HG03521 (cell line): ENCODE measurements at regions not wholly inside any gene's neighbourhood (a gene's known extent, or its start where the extent isn't known, plus 50 kb on each side); places are given as distances from the start of the nearest gene placed in this dataset.

Source experiments
- ATAC-seq: cut with Tn5 transposase; IDR thresholded peaks from one replicate; pipeline ENCODE4 v1.9.1; 2021; ENCODE audit warnings: mild to moderate bottlenecking, moderate library complexity; ENCODE audit not compliant: unreplicated experiment

DNA sequence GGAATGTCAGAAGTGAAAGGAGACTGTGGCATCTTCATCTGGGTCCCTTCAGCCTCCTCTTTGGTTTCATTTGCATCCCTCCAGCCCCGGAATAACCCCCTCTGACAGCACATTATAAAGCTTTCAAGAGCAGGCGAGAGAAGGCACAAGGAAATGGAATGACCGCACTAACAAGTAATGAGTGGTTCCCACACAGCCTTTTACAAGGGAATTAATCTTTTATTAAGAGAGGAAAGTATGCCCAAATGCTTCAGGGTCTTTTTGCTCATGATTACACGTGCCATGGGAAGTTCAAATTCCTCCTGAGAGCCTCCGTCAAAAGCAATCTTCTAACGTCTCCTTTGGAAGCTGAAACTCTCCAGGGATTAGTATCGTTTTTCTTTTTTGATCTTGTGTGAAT is 347.0 kb downstream of the BTBD3 start:
- ATAC-seq, result no peak

DNA sequence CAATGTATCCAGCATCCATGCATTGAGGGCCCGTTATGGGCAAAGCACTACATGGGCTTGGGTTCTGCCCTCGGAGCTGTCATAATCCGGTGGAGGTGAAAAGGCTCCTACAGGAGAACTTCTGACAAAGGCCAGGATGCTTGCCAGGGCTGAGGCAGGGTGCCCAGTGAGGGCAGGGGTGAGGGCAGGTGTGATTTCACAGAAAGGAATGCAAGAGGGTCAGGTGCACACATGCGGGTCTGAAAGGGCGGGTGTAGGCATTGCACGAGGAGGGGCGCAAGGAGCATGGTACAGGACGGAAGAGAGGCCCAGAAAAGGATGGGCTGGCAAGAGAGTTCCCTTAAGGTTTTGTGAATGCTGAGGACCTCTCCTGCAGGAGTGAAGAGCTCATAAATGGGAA is 348.0 kb downstream of the BTBD3 start:
- ATAC-seq, result no peak

DNA sequence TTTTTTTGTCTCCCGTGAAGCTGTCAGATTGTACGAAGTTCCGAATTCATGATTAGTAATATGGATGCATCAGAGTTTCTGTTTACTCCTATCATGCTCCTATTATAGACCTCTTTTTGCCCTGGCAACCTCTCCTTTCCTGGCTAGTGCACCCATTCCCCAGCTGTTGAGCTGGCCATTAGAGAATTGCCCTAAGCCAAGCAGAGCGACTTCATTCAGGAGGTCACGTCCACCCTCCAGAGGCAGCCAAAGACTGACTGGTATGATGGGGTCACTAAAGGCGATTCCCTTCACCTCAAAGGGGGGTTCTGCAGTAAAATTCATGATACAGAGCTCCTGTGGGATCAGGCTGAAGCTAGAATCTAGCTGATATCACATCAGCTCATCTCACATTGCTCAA is 351.9 kb downstream of the BTBD3 start:
- ATAC-seq, result no peak

DNA sequence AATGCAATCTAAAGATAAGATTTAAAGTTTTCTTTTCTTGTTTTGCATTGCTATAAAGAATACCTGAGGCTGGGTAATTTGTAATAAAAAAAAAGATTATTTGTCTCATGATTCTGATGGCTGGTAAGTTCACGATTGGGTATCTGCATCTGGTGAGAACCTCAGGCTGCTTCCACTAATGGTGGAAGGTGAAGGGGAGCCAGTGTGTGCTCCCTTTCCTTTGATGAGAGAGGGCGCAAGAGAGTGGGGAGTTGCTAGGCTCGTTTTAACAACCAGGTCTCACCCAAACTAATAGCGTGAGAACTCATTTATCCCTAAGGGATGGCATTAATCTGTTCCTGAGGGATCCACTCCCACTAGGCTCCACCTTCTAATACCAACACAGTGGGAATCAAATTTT is 353.2 kb downstream of the BTBD3 start:
- no peak for ATAC-seq

DNA sequence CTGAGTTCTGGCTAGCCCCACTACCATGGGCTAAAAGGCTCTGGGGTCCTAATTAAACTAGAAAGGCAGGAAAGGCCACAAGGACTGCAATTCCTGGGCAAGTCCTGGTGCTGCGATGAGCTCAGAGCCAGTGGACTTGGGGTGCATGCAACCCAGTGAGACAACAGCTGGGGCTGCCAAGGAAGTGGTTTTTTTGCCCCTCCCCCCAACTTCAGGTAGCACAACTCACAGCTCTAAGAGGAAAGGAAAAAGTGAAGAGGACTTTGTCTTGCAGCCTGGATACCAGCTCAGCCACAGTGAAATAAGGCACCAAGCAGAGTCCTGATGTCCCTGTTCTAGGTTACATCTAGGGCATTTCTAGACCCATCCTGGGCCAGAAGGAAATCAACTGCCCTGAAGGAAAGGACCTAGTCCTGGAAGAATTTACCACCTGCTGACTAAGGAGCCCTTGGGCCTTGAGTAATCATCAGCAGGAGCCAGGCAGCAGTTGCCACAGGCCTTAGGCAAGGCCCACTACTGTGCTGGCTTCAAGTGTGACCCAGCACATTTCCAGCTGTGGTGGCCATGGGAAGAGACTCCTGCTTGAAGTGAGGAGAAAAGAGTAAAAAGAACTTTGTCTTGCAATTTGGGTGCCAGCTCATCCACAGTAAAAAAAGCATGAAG is 358.4 kb downstream of the BTBD3 start:
- no peak for ATAC-seq

DNA sequence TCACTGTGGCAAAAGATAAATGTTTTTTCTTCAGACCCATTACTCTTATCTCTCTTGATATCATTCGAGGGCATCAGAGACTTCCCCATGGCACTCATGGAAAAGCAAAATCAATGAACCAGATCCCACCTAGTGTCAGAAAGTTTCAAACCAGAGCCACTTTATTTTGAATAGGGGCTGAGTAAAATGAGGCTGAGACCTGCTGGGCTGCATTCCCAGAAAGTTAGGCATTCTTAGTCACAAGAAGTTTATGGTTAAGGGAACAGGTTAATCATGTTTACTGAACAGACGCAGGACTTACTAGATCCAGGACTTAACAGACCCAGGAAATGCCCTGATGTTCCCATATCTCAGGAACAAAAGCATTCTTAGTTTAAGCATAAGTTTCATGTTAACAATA is 369.9 kb downstream of the BTBD3 start:
- ATAC-seq, result no peak

DNA sequence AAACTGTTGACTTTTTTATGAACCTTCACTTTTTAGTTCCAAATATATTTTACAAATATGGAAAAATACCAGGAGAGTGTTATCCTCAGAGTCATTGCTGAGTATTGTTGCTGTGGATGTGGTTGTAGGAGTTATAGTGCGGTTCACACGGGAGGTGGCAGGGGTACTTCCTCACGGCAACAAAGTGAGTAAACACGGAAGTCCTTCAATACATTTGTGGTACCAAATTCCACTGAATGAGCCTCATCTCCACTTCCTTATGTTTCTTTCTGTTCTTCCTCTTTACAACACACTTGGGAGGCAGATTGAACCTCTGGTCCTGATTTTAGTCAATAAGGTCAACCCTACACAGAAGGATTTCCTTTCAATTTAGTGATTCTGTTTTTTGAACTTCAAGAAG is 371.8 kb downstream of the BTBD3 start:
- no peak for ATAC-seq

DNA sequence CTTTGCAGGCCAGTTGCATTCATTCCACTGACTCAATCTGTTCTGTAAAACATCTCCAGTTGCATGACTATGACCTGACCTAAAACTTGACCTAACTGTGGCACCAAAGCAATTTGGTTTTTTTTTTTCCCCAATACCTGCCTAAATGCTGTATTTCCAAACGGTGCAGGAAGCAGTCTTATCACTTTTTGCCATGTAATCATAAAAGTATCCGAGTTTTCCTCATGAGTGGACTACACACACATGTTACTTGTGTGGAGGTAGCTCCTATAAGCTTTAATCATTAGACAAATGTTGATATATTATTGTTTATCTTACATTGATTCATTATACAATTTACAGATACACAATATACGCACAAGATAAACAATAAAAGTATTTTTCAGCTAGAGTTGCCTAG is 373.7 kb downstream of the BTBD3 start:
- ATAC-seq, result no peak

DNA sequence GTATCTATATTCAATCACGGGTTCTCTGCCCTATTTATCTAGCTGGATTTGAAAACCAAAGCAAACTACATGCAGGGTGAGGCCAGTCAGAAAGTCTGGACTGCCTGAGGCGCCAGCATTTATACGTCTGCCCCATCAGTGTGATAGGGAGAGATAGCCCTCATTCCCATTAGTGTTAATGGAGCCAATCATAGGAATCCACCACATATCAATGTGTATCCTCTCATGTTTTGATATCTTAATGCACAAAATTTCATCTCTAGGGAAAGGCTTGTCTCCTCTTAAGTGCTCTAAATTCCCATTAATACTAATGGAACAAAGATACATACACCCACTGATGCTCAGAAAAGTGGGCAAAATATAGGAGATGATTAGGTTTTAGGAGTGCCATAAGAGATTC is 376.2 kb downstream of the BTBD3 start:
- ATAC-seq, result no peak

DNA sequence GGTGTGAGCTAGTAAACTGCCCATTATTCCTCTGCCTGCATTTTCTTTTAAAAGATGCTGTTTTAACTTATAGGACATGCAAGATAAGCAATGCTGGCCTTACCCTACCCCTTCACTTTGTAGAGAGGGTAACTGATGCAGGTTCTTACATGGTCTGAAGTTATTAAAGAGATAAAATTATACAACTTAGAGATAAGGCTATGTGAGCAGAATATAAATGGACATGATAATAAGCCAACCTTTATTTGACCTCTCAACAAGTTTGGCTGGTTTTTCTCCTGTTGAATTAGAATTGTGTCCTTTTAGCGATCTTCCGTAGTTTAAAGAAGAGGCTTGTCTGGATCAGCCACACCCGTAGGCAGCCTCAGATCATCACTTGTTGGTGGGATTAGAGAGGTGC is 377.0 kb downstream of the BTBD3 start:
- ATAC-seq, result no peak

DNA sequence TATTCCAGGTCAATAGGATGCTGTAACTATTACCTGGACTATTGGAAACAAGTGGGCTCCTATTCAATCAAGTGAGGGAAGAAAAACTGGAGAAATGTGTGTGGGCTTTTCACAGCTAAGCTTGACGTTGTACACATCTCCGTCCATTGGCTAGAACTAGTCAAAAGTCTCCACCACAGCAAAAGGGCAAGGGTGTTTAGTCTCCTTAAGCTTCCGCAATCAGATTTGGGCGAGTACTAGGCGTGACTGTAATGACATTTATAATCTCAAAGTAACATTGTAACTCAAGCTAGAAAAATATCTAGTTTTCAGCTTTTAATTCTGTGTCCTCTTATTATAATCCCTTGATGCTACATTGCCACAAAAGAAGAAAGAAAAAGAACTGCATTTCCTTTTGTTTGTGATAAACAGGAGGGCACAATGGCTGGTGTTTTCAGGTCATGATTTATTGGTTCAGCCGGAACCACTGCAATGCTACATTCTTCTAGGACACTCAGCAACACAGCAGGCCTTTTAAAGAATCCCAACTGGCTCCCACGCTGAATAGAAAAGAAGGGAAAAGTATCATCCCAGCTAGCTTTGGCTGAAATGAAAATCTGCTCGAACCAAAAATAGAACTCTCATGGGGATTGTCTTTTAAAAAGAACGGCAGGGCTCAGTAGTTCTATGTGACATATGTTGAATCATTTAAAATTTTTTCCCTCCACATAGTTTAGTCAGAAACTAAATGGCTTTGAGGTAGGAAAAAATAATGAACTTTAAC is 387.7 kb downstream of the BTBD3 start:
- ATAC-seq, result no peak

DNA sequence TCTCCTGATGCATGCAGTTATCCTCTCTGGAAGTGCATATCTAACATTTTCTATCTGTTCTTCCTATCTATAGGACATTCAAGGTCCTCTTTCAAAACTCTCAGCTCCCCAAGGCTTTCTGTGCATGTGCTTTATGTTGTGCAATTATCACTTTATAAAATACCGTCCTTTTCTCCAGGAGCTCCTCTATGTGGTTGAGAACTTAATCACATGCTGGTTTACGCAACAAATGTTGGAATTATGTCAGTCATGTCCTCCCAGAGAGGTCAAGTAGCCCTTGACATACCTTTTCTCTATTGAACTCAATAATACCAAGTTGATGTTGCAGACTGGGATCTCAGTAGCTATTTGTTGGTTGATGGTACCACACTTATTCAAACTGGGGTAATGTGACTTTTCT is 388.4 kb downstream of the BTBD3 start:
- no peak for ATAC-seq

DNA sequence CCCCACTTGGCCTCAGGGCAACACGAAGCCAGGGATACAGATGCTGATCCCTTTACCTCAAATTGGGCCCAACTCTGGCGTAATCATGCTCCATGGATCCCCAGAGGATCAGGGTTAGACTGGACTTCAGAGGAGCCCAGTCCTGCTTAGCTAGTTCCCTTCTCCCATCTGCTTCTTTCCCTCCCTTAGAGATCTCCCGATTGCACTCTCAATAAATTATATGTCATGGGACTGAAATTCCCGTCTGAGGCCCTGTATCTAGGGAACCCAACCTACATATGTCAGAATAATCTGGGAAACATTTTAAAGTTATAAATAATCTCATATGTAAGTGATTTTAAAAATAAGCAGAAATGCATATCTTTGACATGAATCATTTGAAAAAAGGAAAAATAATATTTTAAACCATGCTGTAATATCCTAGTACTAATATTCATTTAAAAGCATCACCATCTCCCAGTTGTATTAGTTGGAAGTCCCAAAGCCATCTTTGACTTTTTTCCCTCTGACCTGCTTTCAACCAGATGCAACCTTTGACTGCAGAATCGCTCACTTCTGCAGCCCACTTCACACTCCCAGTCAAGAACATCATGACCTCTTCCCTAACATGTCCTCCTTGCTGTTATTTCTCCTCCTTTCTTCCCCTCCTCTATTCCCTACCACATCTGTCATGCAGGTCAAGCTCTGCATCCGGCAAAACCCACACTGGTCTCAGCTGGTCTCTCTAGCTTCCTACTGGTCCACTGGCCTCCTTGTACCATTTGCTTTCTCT is 393.6 kb downstream of the BTBD3 start:
- ATAC-seq, result no peak

DNA sequence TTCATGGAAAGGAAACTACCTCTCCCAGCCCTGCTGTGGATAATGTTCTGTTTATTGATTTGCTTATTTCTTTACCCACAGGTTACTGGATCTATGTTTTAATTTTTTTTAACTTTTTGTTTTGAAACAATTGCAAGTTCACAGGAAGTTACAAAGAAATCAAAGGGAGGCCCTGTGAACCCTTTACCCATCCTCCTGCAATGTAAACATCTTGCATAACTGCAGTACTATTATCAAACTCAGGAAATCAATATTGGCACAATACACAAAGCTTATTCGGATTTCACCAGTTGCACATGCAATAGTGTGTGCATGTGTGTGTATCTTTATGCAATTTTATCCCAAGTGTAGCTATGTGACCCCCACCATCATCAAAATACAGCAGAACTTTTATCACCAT is 398.0 kb downstream of the BTBD3 start:
- no peak for ATAC-seq

DNA sequence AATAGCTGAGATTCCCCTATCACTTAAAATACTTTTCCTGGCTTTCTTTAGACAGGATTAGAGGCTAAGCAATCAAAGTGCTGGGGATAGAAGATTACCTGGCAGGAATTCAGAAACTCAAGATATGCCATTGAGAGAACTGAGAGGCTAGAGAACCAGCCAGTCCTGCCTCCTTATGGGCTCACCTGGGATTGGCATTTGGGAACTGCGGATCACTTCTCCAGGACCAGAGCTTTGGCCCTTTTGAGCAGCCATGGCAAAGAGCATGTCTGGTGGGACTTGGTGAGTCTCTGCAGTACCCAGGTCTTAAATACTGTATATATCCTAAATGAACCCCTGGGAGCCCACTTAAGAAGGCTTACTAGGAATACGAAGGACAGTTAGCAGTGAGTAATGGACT is 399.1 kb downstream of the BTBD3 start:
- ATAC-seq, result no peak

DNA sequence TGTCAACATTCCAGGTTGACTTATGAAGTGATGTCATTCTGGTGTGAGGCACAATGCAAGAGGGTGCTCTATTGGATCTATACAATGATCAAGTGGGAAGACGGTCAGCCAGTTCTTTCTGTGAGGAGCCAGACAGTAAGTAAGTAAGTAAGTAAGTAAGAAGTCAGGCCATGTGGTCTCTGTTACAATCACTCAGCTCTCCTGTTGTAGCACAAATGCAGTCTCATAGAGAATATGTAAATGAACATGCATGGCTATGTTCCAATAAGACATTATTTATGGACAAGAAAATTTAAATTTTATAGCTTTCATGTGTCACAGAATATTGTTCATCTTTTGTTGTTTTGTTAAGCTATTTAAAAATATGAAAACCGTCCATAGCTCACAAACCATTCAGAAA is 399.7 kb downstream of the BTBD3 start:
- no peak for ATAC-seq

DNA sequence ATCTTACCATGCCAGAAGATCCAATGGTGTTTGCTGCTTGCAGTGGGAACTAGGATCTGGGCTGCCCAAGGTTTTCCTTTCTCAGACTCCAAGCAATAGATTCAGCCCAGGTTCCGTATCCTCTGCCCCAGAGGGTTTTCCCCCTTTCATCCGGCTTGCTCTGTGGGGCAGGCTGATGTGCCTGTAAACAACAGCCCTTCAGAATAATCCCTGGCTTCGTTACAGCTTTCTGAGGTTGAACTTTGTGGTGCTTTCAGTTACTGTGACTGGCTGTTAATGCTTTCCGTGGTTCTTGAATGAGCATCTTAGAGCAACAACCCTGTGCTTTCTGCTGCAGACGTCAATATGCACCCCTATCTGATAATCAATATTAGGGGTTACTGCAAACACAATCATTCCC is 400.4 kb downstream of the BTBD3 start:
- no peak for ATAC-seq

DNA sequence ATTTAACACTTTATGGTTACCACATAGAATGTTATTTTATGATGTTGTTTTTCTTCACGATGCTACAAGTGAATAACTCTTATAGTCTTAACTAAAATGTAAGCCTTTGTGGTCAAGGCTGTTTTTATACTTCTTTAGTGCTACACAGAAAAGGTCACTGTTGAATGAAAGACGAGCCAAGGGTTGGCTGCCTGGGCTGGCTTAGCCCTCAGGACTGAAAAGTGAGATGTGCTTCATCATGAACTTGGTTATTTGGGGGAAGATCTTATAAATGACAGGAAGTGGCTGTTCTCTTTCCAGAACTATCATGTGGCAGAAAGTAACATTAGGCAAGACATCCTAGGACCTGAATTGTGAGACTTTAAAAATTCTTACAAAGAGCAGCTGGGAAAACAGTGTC is 404.0 kb downstream of the BTBD3 start:
- ATAC-seq, result no peak

DNA sequence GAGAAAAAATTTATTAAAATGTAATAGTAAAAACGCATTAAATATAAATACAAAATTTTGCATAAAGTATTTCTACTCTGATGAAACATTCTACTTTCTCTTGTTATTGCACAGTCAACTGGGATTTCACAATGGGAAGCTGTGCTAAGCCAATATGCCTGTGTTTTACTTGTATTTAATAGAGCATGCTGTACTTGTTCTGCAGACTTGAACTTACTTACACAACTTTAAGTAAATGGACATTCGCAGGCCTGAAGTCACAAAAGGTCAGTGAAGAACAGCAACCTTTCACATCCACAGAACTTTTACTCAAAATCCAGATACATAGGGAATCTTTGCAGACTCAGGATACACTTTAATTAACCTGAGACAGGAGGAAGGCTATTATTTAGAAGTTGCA is 409.5 kb downstream of the BTBD3 start:
- ATAC-seq, result no peak

DNA sequence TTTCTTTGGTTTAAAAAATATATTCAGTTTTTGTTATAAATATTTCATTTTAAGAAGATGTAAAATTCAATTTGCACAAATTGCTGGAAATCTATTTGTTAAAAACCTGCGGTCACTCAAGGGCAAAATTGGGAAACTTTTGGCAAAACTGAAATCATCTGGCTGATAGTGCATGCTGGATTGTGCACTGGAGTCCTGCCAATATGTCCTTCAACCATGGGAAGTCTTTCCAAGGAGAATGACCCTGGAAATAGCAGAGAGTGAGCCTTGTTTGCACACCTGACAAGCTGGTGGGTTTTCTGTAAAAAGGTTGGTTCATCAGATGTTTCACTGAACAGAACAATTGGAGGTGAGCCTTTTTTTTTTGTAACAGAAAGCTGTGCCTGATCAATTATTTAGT is 413.5 kb downstream of the BTBD3 start:
- ATAC-seq, result no peak

DNA sequence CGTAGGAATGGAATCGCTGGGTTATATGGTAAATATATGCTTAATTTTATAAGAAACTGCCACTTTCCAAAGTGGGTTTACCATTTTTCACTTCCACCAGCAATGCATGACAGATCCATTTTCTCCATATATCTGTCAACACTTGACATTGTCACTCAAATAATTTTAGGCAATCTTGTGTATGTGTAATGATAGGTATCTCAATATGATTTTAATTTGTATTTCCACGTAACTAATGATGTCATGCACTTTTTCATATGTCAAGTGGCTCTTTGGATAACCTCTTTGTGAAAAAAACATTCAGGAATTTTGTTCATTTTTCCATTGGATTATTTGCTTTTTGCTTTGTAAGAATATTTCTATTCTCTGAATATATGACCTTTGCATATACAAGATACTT is 419.9 kb downstream of the BTBD3 start:
- no peak for ATAC-seq

DNA sequence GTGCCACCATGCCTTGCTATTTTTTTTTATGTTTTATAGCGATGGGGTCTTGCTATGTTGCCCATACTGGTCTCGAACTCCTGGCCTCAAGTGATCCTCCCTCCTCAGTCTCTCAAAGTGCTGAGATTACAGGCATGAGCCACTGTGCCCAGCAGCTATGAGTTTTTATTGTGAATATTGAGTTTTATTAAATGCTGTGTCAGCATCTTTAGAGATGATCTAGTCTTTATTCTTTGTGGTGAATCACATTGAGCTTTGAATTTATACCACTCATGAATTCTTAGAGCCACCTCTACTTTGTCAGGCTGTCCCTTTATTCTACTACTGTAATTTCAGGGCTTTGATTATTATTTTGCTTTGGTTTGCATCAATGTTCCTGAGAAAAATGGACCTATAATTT is 428.3 kb downstream of the BTBD3 start:
- ATAC-seq, result no peak
